HG03432 (cell line): ENCODE measurements at regions not wholly inside any gene's neighbourhood (a gene's known extent, or its start where the extent isn't known, plus 50 kb on each side); places are given as distances from the start of the nearest gene placed in this dataset.
"Not testable (repeated sequence)": the region's sequence is repeated elsewhere in the genome, so short reads cannot be mapped to it uniquely, and the experiment has no call there.

ENCODE experiments used
- ATAC-seq: cut with Tn5 transposase; IDR thresholded peaks from one replicate; pipeline ENCODE4 v1.9.1; 2021; ENCODE audit warnings: mild to moderate bottlenecking, moderate library complexity; ENCODE audit not compliant: unreplicated experiment

DNA sequence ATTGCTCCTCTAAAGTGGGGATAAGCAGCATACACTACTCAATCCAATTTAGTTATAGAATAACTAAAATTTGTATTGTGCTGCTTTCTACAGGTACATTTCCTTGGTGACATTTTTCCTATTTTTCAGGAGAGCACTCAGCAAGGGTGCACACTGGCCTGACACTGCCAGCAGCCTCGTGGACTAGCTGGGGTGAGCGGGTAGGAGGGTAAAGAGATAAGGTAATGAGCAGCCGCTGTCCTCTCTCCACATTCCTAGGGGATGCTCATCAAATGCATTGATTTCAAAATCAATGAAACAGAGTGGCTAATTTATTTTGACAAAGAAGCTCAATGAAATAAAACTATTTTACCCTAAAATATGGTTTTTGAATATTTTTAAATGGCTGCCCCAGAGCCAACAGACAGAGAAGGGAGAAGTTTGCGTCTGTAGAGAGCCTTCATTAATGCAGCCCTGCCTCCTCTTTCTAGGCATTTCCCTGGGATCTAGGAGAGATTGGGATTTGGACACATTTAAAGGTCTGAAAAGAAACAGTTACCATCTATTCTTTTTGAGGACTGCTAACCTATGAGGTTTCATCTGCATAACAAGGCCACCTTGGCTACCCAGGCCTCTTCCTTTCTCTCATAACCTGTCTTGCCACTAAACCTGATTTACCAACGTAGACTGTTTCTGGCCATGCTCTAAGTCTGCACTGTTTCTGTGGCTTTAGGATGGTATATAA, 561.0 kb downstream of the IPMK start:
- no peak for ATAC-seq

DNA sequence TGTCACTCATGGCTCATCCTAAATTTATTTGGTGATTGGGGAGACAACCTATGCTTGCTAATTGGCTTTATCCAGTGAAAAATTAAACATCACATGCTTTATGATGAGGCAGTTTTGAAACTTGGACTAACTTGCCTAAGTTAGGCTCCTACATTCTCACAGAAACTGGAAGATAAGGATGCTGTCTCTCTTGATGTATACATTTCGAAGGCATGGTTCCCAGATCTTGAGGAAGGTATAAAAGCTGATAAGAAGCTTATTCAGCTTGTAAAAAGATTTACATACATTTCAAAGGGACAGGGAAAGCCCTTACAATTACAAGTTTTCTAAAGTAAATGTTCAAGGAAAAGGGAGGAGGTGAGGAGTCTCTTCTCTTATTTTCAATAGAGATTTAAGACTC, 561.7 kb downstream of the IPMK start:
- ATAC-seq, result no peak

DNA sequence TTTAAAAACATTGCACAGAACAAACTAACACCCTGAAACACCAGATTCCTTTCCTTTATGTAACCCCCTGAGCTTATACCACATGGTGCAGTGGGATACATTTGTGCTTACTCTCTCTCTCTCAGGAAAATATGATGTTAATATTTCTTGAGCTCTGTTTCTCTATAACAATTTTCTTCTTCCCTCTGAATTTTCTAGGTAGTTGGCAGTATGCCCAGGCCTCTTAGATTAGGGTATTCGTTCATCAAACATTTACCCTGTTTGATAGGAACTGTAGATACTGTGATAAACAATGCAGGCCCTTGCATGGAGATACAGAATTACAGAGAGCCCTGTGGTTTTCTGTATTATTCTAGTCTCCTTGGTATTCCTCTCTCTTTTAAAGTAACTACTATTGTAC, 567.8 kb downstream of the IPMK start:
- ATAC-seq, result no peak

DNA sequence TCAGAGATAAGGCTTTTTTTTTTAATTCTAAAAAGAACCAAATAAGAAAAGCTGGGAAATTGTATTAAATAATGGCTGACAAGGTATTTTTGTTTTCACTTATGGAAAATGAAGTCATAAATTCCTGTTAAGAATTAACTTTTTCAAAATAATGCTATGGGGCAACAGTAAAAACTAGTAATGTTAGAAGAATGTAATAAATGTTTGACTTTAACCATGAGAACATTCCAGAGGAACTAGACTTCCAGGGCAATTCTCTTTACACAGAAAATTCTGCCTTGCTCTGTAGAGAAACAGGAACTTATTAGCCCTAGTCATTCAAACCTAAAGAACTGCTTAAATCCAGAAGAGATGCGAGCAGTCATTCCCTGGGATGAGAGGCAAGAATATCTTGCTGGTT, 571.1 kb downstream of the IPMK start:
- ATAC-seq, result no peak

DNA sequence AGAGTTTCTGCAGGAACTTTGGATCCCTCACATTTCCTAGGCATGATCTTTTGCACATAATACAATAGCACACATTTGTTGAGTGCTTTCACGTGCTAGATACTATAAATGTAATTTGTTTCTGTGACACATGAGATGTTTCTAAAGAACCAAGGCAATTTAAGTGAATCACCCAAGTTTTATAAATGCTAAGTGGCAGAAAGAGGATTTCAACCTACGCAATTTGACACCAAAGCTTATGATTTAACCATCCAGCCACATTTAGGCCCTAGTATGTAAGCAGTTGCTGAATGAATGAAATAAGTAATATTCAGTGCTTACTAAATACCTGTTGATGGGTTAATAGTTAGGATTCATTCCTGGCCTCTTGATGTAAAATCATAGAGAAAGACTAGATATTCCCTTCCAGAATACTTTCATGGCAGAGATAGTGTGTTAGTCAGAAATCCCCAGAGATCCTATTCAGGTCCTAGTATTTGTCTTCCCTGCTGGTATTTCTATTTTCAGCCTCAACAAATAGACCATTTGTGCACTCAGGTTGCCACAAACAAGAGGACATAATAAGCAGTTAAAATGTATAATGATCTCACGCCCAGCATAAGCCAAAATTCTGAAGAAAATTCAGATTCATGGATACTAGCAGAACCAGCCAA, 572.6 kb downstream of the IPMK start:
- ATAC-seq, result no peak

DNA sequence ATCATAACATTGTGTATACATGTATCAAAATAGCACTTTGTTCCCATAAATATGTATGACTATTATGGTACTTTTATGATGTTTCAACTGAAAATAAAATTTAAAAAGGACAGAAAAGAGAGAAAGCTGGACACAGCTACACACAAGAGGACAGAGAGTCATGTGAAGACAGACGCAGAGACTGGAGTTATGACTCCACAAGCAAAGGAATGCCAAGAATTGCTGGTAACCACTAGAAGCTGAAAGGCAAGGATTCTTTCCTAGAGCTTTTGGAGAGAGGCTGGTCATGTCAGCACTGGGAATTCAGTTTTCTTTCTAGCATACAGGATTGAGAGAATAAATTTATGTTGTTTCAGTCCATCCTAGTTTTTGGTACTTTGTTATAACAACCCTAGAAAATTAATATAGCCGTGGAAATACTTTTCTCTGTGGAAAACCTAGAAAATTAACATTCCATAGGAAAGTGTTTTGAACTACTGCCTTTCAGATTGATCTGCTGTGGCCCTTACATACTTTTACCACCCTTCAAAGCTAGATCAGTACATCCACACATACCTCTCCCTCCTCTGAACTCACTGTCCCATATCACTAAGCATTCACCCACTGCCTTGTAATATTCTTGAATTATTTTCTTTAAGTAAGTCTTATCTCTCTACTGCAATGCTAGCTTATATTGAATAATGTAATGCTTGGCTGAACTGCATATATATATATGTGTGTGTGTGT, 575.3 kb downstream of the IPMK start:
- no peak for ATAC-seq

DNA sequence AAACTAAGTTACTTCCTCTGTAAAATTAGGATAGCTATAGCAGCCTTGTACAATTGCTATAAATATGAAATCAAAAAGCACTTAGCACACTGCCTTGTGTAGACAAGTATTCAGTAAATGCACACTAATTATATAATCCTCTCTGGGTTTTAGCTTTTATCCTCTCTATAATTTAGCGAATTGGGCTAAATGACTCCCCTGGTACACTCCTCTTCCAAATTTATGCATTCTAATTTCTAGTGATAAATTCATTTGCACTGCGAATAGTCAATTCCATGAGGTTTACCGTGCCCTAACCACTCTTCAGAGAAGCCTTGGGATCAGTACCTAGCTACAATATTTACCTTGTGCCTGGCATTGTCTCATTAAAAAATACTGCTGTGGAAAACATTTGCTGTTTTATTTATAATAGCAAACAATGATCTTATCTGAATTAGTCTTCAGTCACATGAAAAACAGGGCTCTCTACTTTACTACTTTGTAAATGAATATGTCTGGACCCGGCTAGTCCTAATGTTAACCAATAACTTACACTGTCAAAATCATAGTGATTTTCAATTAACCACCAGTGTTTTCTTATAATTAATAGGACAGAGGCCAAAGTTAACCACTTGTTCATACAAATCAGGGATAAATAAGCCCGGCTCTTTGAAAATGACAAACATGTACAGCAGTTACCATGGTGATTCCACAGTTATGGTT, 577.9 kb downstream of the IPMK start:
- ATAC-seq, result no peak

DNA sequence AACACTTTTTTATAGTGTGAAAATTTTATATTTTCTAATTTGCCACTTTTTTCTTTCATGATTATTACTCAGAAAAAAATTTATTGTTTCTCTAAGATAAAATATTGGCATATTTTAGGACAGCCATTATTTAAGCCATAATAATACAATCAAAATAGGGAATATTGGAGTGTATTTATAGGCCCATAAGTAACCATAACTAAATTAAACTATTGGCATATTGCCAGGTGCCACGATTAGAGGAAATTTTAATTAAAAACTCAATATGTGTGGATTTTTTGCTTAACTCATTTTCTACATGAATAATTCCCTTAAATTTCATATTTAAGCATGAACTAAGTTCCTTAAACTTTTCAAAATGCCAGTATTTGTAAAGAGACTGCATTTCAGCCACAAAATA, 587.8 kb downstream of the IPMK start:
- ATAC-seq, result no peak

DNA sequence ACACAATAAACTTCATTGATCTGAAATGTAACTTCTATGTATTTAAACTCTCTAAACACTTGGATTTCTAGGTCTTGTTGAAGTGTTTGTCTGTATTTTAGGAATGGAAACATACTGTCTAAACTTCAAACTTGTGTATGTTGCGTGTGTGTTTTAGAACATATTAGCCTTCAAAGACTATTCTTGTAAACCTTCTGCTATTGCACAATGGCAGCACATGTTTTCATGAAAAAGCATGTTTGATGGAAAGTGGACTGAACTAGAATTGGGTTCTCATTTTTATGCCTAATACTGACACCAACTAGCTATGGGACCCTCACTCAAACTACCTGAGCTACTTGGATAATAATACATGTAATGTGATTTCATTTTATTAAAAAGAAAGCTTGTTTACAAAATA, 592.6 kb downstream of the IPMK start:
- ATAC-seq, result no peak

DNA sequence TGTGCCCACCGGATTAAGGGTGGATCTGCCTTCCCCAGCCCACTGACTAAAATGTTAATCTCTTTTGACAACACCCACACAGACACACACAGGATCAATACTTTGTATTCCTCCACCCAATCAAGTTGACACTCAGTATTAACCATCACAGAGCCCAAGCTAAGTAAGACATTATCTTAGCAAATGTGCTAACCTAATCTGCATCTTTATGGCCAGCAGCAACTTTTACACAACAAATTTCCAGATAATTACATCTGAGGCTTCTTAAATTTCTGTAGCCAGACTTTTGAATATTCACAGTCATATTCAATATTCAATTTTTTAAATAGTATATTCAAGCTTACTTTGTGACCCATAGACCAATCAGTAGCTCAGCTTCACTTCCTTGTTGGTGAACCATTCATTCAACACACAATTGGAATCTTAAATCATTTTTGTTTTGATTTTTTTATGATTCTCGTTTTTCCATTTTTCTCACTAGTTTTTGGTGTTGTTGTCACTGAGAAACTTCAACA, 594.2 kb downstream of the IPMK start:
- ATAC-seq, result no peak

DNA sequence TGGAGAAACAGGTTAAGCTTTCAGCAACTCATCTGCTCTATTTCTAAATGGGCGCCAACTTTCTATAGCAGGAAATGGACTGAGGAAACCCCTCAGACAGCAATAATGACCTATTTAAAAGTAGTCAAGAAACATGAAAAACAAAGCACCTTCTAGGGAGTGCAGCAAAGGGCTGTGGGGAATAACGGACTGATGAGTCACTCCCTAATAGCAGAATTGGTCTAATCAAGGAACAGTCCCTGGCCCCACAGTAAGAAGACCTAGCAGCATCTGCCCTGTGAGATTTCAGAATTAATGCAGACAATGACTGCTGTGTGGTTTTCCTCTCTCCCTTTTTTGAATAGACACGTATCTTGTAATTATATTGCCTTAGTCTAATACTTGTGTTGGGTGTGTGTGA, 602.9 kb downstream of the IPMK start:
- peak; percentile 67 for ATAC-seq

DNA sequence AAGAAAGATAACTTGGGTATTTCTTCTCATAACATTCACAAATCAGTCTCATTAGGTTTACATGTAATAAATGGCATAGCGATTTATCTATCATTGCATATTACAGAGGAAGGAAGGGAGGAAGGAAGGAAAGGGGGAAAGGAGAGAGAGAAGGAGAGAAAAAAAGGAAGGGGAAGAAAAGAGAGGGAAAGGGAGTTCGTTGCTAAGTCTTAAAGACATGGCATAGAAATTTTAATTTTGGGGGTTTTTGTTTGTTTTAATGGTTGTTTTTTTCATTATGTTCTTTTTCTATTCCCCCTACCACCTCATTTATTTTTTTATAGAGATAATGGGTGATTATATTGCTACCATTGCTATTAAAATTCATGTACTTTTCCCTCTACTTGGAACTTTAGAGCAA, 604.3 kb downstream of the IPMK start:
- no peak for ATAC-seq

DNA sequence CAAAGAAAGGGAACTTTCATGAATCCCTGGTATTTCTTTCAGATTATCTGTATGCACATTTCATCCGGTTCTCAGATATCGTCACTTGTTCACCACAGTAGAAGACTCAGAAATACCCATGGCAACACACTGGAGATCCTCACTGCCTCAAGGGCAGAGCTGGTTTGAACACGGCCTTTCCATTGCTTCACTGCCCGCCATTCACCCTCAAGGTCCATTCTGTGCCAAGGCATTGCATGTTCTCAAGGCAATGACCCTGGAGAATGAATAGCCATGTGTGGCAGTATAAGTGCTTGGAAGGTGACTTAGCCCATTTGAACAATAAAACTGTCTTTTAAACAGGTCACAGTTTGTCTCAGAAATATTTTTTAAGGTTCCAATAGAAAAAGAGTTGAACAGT, 606.5 kb downstream of the IPMK start:
- ATAC-seq, result no peak

DNA sequence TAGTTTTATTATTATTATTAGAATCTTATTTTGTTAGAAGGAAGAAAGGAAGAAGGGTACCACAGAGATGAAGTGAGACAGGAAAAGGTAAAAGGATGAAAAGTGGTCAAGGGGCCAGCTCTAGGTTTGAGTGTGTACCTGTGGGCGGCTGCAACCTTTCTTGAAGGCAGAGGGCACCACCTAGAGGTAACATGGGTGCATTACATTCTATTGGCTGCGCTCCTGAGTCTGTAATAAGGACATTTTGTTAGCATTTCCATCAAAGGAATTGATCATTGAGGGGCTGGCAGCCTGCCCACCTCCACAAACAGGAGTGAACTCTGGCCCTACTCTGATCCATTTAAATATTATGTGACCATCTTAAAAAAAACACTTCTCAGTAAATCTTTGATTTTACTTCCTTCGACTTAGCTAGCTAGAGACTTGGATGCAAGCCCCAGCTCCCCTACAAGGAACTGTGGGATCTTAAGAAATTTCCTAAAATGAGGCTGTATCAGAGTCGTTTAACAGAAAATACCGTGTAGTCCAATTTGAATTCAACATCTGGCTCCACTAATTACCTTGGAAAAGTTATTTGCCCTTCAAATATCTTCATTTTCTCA, 610.4 kb downstream of the IPMK start:
- ATAC-seq, result peak; percentile 96

DNA sequence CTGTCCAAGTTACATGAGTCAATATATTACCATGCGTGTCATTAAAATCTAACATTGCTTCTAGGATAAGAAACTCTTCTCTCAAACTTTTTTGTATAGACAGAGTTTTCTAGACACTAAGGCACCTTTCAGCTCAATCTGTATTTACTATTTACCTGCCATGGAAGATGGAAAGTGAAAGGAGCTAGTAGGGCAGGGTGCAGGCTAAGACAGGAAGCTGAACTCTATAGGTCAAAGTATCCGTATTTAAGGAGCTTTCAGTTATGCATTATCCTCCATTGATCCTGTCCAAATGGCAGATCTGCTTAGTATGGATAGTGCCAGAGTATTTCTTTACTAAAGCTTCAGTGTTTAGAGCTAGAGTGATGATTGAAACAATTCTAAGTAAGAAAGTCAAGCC, 612.8 kb downstream of the IPMK start:
- ATAC-seq, result no peak

DNA sequence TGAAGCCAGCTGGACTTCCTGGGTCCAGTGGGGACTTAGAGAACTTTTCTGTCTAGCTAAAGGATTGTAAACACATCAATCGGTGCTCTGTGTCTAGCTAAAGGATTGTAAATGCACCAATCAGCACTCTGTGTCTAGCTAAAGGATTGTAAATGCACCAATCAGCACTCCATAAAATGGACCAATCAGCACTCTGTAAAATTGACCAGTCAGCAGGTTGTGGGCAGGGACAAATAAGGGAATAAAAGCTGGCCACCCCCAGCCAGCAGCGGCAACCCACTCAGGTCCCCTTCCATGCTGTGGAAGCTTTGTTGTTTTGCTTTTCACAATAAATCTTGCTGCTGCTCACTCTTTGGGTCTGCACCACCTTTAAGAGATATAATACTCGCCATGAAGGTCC, 622.6 kb downstream of the IPMK start:
- ATAC-seq, result not testable (repeated sequence)

DNA sequence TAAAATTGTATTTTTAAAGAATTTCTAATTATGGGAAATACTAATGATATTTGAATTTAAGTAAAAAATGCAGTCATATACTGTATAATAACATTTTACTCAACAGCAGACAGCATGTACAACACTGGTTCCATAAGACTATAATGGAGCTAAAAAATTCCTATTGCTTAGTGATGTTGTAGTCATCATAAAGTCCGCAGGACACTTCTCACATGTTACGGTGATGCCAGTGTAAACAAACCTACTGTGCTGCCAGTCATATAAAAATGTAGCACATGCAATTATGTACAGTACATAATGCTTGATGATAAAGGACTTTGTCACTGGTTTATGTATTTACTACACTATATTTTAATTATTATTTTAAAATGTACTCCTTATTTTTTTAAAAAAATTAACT, 629.3 kb downstream of the IPMK start:
- no peak for ATAC-seq

DNA sequence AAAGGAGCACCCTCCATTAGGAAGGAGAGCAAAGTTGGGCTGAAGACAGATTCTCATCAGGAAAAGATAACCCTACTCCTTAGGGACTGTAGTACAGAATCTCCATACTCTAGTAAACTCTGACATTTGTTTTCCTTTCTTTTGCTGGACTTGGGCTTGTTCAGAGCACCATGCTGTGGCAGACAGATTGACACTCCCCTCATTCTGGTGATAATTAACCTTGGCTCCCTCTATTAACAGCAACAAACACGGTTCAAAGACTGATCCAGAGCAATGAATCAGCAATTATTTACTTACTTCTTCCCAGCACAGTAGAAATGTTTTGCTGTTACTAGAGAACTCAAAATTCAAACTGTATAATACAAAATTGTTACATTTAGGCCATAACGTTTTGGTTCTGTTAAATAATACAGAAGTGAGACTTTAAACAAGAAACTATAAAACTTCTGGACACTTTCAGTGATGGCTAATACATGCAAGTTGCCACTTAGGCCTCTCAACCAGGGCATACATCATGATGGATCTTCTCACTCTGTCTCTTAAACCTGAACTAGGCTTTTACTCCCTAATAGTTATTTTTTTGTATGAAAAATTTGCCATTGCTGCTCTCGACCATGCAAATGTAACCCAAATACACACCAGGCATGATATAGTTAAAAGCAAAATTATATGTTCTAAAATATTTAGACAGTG, 639.0 kb downstream of the IPMK start:
- ATAC-seq, result peak; percentile 63

DNA sequence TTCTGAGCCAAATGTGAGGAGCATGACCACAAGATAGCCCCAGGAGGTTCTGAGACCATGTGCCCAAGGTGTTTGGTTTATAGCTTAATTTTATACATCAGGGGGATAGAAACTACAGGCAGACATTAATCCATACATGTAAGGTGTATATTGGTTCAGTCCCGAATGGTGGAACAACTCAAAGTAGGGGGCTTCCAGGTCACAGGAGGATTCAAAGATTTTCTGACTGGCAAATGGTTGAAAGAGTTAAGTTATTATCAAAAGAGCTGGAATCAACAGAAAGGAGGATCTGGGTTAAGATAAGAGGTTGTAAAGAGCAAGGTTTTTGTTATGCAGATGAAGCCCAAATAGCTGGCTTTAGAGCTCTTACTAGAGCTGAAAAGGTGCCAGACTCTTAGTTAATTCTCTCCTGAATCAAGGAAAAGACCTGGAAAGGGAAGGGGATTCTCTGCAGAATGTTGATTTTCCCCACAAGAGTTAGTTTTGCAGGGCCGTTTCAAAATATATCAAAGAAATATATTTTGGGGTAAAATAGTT, 640.0 kb downstream of the IPMK start:
- no peak for ATAC-seq
